Common myeloid progenitor, CD34-positive (primary cell): ENCODE measurements at regions not wholly inside any gene's neighbourhood (a gene's known extent, or its start where the extent isn't known, plus 50 kb on each side); places are given as distances from the start of the nearest gene placed in this dataset.

ENCODE experiments used
- CTCF ChIA-PET: fragments of 350-600 bp; sonication (Branson Sonifier 250); formaldehyde crosslinking; loops from one replicate; lab custom pipeline; 2021; ENCODE audit warnings: antibody characterized with exemption; lab: Charles Lee
- POLR2A ChIA-PET: fragments of 350-600 bp; sonication (Branson Sonifier 250); formaldehyde crosslinking; loops from one replicate; lab custom pipeline; 2021; ENCODE audit warnings: antibody characterized with exemption; lab: Charles Lee
- DNase-seq, 3 donors: peaks; one replicate each; pipeline versions ENCODE4 v3.0.0 to v3.0.0-alpha.2; 2013
- H3K27ac ChIP-seq, 2 experiments: 1 replicate in 1 of 2; 2 replicates in 1 of 2; pipeline ENCODE4 v1.7.0; 2013; ENCODE audit warnings: inconsistent platforms in 2 of 2, low read length in 2 of 2, mild to moderate bottlenecking in 2 of 2, low read depth in 1 of 2, moderate library complexity in 1 of 2; ENCODE audit not compliant: severe bottlenecking in 2 of 2, insufficient read depth in 1 of 2, poor library complexity in 1 of 2
- H3K27me3 ChIP-seq, 5 experiments: replicated peaks in 2 of 5; 1 replicate in 3 of 5; 2 replicates in 2 of 5; pipeline versions ENCODE4 v1.6.1 to v1.7.0; 2013; ENCODE audit warnings: low read length in 4 of 5, mild to moderate bottlenecking in 2 of 5, moderate library complexity in 2 of 5, inconsistent platforms in 1 of 5; ENCODE audit not compliant: insufficient read depth in 5 of 5, control insufficient read depth in 4 of 5
- H3K36me3 ChIP-seq, 4 experiments: 1 replicate in 2 of 4; 2 replicates in 2 of 4; pipeline versions ENCODE4 v1.6.1 to v1.7.0; 2013; ENCODE audit warnings: low read length in 3 of 4, control low read depth in 1 of 4, mild to moderate bottlenecking in 1 of 4; ENCODE audit not compliant: control insufficient read depth in 4 of 4, insufficient read depth in 4 of 4
- H3K4me1 ChIP-seq, 4 experiments: 1 replicate in 3 of 4; 2 replicates in 1 of 4; pipeline versions ENCODE4 v1.6.1 to v1.7.1; 2013; ENCODE audit warnings: low read length in 3 of 4, mild to moderate bottlenecking in 3 of 4, control low read depth in 1 of 4, inconsistent platforms in 1 of 4, moderate library complexity in 1 of 4; ENCODE audit not compliant: control insufficient read depth in 4 of 4, insufficient read depth in 4 of 4; ENCODE audit errors: control extremely low read depth in 1 of 4
- H3K4me3 ChIP-seq, 7 experiments: 1 replicate in 4 of 7; 2 replicates in 3 of 7; pipeline versions ENCODE4 v1.5.1 to v1.7.0; 2013; ENCODE audit warnings: mild to moderate bottlenecking in 7 of 7, low read length in 6 of 7, moderate library complexity in 6 of 7, inconsistent platforms in 2 of 7, low read depth in 2 of 7, control low read depth in 1 of 7; ENCODE audit not compliant: insufficient read depth in 4 of 7, control insufficient read depth in 1 of 7; ENCODE audit errors: extremely low read depth in 1 of 7
- H3K9me3 ChIP-seq, 5 experiments: 1 replicate in 4 of 5; 2 replicates in 1 of 5; pipeline versions ENCODE4 v1.6.1 to v1.7.1; 2013; ENCODE audit warnings: low read length in 4 of 5, mild to moderate bottlenecking in 2 of 5, inconsistent platforms in 1 of 5, low read depth in 1 of 5, moderate library complexity in 1 of 5; ENCODE audit not compliant: control insufficient read depth in 4 of 5, insufficient read depth in 2 of 5; ENCODE audit errors: control extremely low read depth in 1 of 5
- WGBS: methylation state at CpG from one replicate; pipeline ENCODE4 v1.1.5; 2013; ENCODE audit not compliant: insufficient coverage; 5-methylcytosine and 5-hydroxymethylcytosine counted together

- H3K27me3 ChIP-seq = peaks cover 0 to 28% (median 6%) of the 10 kb centered on the region in 5 experiments
- DNase-seq = no peak
- H3K4me3 ChIP-seq = no peak overlapping the region
- POLR2A ChIA-PET = interaction anchor here (0.6 kb wide), 1 partner anchor 8 kb away, joined by 3 read pairs; no protein-coding TSS in a partner anchor
- peaks cover 0 to 7% (median 1%) of the 10 kb centered on the region in 5 experiments for H3K9me3 ChIP-seq
- H3K27ac ChIP-seq = no peak overlapping the region
- no peaks in the 10 kb centered on the region for H3K36me3 ChIP-seq
- CTCF ChIA-PET = no interaction called here
- no peaks in the 10 kb centered on the region for H3K4me1 ChIP-seq
- 80% methylated on average over 9 of the region's 10 CpGs for WGBS
Observed at GRCh38 chr7:156464339-156464738, 176.2 kb upstream of the RNF32 start.

- Histone ChIP-seq H3K4me3 (no peak overlapping the region), H3K27ac (no peak overlapping the region), H3K9me3 (peaks cover 0 to 7% (median 1%) of the 10 kb centered on the region in 5 experiments), H3K4me1 (no peaks in the 10 kb centered on the region), H3K27me3 (peaks cover 0 to 34% (median 6%) of the 10 kb centered on the region in 5 experiments), H3K36me3 (no peaks in the 10 kb centered on the region)
- ChIA-PET POLR2A (no interaction called here), CTCF (interaction anchor here (1.3 kb wide), 1 partner anchor 10 kb away, joined by 3 read pairs; no protein-coding TSS in a partner anchor)
- 71% methylated on average over 9 of the region's 9 CpGs for WGBS
- no peak for DNase-seq
Observed at GRCh38 chr7:156463280-156463679, 177.3 kb upstream of the RNF32 start.

GRCh38 chr7:156461881-156462665 lies 178.5 kb upstream of the RNF32 start:
- H3K4me1 ChIP-seq = no peaks in the 10 kb centered on the region
- WGBS = 92% methylated on average over 22 of the region's 22 CpGs
- no peak for DNase-seq
- no peak overlapping the region for H3K4me3 ChIP-seq
- no peaks in the 10 kb centered on the region for H3K36me3 ChIP-seq
- H3K27ac ChIP-seq = no peak overlapping the region
- H3K9me3 ChIP-seq = peaks cover 0 to 7% (median 1%) of the 10 kb centered on the region in 5 experiments
- peaks cover 0 to 34% (median 6%) of the 10 kb centered on the region in 5 experiments for H3K27me3 ChIP-seq
- CTCF ChIA-PET = no interaction called here
- POLR2A ChIA-PET = no interaction called here

- Histone ChIP-seq H3K4me1 (no peaks in the 10 kb centered on the region), H3K4me3 (no peak overlapping the region), H3K27ac (no peak overlapping the region), H3K36me3 (no peaks in the 10 kb centered on the region), H3K9me3 (peaks cover 0 to 7% (median 1%) of the 10 kb centered on the region in 5 experiments), H3K27me3 (peaks cover 0 to 28% (median 6%) of the 10 kb centered on the region in 5 experiments)
- POLR2A ChIA-PET = no interaction called here
- CTCF ChIA-PET = no interaction called here
- no peak for DNase-seq
- 76% methylated on average over 6 of the region's 12 CpGs for WGBS
Observed at GRCh38 chr7:156460858-156461627, 179.5 kb upstream of the RNF32 start.

GRCh38 chr7:156459582-156459981 lies 181.0 kb upstream of the RNF32 start:
- 99% methylated on average over 12 of the region's 13 CpGs for WGBS
- Histone ChIP-seq H3K27me3 (peaks cover 0 to 25% (median 3%) of the 10 kb centered on the region in 5 experiments), H3K27ac (no peak overlapping the region), H3K36me3 (no peaks in the 10 kb centered on the region), H3K4me1 (no peaks in the 10 kb centered on the region), H3K4me3 (no peak overlapping the region), H3K9me3 (peaks cover 0 to 4% (median under 1%) of the 10 kb centered on the region in 5 experiments)
- no peak for DNase-seq
- ChIA-PET CTCF (interaction anchor here (1.1 kb wide), 1 partner anchor 322 kb away, joined by 3 read pairs; no protein-coding TSS in a partner anchor), POLR2A (no interaction called here)

GRCh38 chr7:156459067-156459466 lies 181.5 kb upstream of the RNF32 start:
- POLR2A ChIA-PET = no interaction called here
- no peak for DNase-seq
- 75% methylated on average over 1 of the region's 1 CpG for WGBS

More at GRCh38 chr7:156459067-156459466, 181.5 kb upstream of the RNF32 start:
- Histone ChIP-seq H3K4me3 (no peak overlapping the region), H3K27ac (no peak overlapping the region), H3K4me1 (no peaks in the 10 kb centered on the region), H3K36me3 (no peaks in the 10 kb centered on the region), H3K9me3 (no peaks in the 10 kb centered on the region), H3K27me3 (peaks cover 0 to 22% (median 3%) of the 10 kb centered on the region in 5 experiments)
- CTCF ChIA-PET = no interaction called here
